ENCODE measurements at regions not wholly inside any gene's neighbourhood (a gene's known extent, or its start where the extent isn't known, plus 50 kb on each side); places are given as distances from the start of the nearest gene placed in this dataset.

DNA sequence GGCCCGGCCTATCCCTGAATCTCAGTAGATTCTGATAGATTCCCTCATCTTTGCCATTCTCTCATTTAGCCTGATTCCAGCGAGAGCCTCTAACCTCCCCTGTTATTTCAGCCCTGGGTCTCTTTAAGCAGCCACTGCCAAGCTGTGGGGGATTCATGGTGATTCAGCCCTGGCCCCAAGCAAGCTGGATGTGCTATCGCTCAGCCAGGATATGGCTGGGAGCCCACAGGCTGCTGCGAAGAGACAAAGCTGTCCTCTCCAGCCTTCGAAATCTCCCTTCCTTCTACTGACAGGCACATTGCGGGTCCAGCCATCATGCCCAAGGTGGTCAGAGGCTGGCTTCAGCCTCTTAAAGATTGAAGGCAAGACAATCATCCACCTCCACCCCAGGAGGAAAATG is 394.1 kb downstream of the SOX9 start:
- TF ChIP-seq CTCF (IDR thresholded peaks at IDR 0.05), result no peak
- TF ChIP-seq POLR2A (IDR thresholded peaks at IDR 0.05), result no peak

Data from ovary (tissue), 3 donors.